ENCODE measurements at regions not wholly inside any gene's neighbourhood (a gene's known extent, or its start where the extent isn't known, plus 50 kb on each side); places are given as distances from the start of the nearest gene placed in this dataset.

DNA sequence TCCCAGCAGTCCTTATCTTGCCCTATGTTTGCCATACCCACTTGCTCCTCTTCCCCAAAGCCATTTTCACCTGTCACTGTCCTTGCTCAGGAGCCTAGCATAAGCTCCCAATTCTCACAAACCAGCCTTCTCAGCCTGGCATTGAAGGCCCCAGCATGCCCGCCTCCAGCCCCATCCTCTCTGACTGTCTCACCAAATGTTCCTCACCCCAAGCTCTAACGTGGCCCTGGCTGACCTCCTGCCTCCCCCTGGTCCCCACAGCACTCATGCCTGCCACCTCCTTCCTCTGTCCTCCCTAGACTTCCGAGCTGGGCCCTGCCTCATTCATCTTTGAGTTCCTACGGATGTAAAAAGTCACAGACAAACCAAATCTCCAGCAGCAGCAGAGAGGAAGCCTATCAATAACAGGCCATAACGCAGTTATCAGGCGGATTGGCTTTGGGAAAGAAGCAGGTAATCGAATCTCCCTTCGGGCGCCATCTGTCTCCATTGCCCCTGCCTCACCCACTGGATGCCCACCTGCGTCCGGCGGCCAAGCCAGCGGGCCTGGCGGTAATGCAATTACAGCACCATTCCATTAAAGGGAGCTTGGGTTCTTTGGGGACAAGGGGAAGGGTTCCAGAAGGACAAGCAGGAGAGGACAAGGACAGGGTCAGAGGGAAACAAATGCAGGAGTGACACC lies 104.4 kb downstream of the MRPL14 start:
- no peaks in the 10 kb centered on the region for H4K20me1 ChIP-seq (ENCODE audit: control insufficient read depth, insufficient read depth)
- no peaks in the 10 kb centered on the region for H3K79me2 ChIP-seq (ENCODE audit: control insufficient read depth, insufficient read depth, low read length)
- no peak overlapping the region for H3K4me2 ChIP-seq (ENCODE audit: control insufficient read depth, insufficient read depth)
- 52% methylated on average over 14 of the region's 14 CpGs for WGBS (ENCODE audit: insufficient coverage, insufficient replicate concordance, low lambda C conversion rate, missing lambda C conversion rate)
- CTCF ChIA-PET = interaction anchor here (1.2 kb wide), 1 partner anchor 9 kb away, joined by 3 read pairs; no protein-coding TSS in a partner anchor
- no peak overlapping the region for H3K9ac ChIP-seq (ENCODE audit: control insufficient read depth, insufficient read depth, low read length)
- no peaks in the 10 kb centered on the region for H3K9me3 ChIP-seq (replicated peaks; ENCODE audit: control insufficient read depth, insufficient read depth, low read length)
- TF ChIP-seq PML (IDR thresholded peaks at IDR 0.05; ENCODE audit: low read length) (no peak), EGR1 (IDR thresholded peaks at IDR 0.05; ENCODE audit: borderline replicate concordance in 1 of 2, low read depth in 2 of 2, low read length in 2 of 2) (no peak), STAT3 (IDR thresholded peaks at IDR 0.05; ENCODE audit: low read depth, low read length) (no peak), ESRRA (IDR thresholded peaks at IDR 0.05; ENCODE audit: low read length) (no peak), PKNOX1 (IDR thresholded peaks at IDR 0.05) (no peak), IKZF1 (conservative IDR thresholded peaks at IDR 0.05) (no peak), DPF2 (IDR thresholded peaks at IDR 0.05) (no peak), IKZF2 (IDR thresholded peaks at IDR 0.05) (no peak), TCF12 (IDR thresholded peaks at IDR 0.05; ENCODE audit: low read depth, low read length) (no peak), ZNF217 (IDR thresholded peaks at IDR 0.05) (no peak), FOXK2 (IDR thresholded peaks at IDR 0.05) (no peak), MYC (IDR thresholded peaks at IDR 0.05; ENCODE audit: insufficient read depth, insufficient read length, insufficient replicate concordance, low read length, severe bottlenecking) (no peak), BCL11A (IDR thresholded peaks at IDR 0.05; ENCODE audit: low read depth, low read length) (no peak), ZNF622 (IDR thresholded peaks at IDR 0.05) (no peak), MEF2B (IDR thresholded peaks at IDR 0.05; ENCODE audit: partially characterized antibody, poor library complexity, severe bottlenecking) (no peak), ASH2L (IDR thresholded peaks at IDR 0.05; ENCODE audit: borderline replicate concordance, low read depth) (no peak), HDAC2 (IDR thresholded peaks at IDR 0.05) (no peak), MEF2A (IDR thresholded peaks at IDR 0.05; ENCODE audit: insufficient read depth, low read depth, low read length) (no peak)
- TF ChIP-seq, protein P1, sequence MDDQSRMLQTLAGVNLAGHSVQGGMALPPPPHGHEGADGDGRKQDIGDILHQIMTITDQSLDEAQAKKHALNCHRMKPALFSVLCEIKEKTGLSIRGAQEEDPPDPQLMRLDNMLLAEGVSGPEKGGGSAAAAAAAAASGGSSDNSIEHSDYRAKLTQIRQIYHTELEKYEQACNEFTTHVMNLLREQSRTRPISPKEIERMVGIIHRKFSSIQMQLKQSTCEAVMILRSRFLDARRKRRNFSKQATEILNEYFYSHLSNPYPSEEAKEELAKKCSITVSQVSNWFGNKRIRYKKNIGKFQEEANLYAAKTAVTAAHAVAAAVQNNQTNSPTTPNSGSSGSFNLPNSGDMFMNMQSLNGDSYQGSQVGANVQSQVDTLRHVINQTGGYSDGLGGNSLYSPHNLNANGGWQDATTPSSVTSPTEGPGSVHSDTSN (IDR thresholded peaks at IDR 0.05; ENCODE audit: insufficient replicate concordance, low read depth, low read length) = no peak
- DNase-seq (ENCODE audit: low read depth, low spot score) (no peak), FAIRE-seq (no peak), ATAC-seq (no peak)
- no peak overlapping the region for H2AFZ ChIP-seq (ENCODE audit: control insufficient read depth, low read depth, low read length)
- H3K4me3 ChIP-seq = no peak overlapping the region
- POLR2A ChIA-PET = no interaction called here
- no peaks in the 10 kb centered on the region for H3K36me3 ChIP-seq (ENCODE audit: control insufficient read depth in 2 of 2, insufficient read depth in 2 of 2, low read length in 1 of 2)
- intact Hi-C loops (cut with micrococcal nuclease; ENCODE audit: unreplicated experiment) (no loop called here), in situ Hi-C loops (cut with MboI) (no loop called here)
- no peak overlapping the region for H3K27ac ChIP-seq (ENCODE audit: control insufficient read depth, insufficient read depth)
- no peaks in the 10 kb centered on the region for H3K27me3 ChIP-seq (replicated peaks in 1 of 2; ENCODE audit: control insufficient read depth in 2 of 2, insufficient read depth in 2 of 2, low read length in 1 of 2)
- SMC1A ChIA-PET (ENCODE audit: uncharacterized antibody, unreplicated experiment) = no interaction called here
- H3K4me1 ChIP-seq (ENCODE audit: control insufficient read depth, insufficient read depth, low read length) = no peaks in the 10 kb centered on the region
- no TSS peak for BruUV-seq (replicated peaks)
- RAD21 ChIA-PET (ENCODE audit: unreplicated experiment) = no interaction called here
